Adrenal gland (tissue), 5 donors: ENCODE measurements at regions not wholly inside any gene's neighbourhood (a gene's known extent, or its start where the extent isn't known, plus 50 kb on each side); places are given as distances from the start of the nearest gene placed in this dataset.

ENCODE experiments used
- POLR2A ChIP-seq, 2 donors: fragments of 450-650 bp; IDR thresholded peaks; one replicate each; pipeline ENCODE4 v1.6.1; 2017; ENCODE audit warnings: antibody characterized with exemption in 2 of 2, mild to moderate bottlenecking in 2 of 2, moderate library complexity in 1 of 2
- TF ChIP-seq, protein P1 (sequence below), 6 experiments: fragments of 450-650 bp in 4 of 6; fragments of 200-600 bp in 2 of 6; sonication (generic) in 1 of 6; IDR thresholded peaks; 1 replicate in 5 of 6; 2 replicates in 1 of 6; pipeline versions ENCODE4 v1.5.1 to v1.8.0; 2016 to 2021; ENCODE audit warnings: antibody characterized with exemption in 6 of 6, mild to moderate bottlenecking in 2 of 6, moderate library complexity in 1 of 6
- donor health status: DM: no; HTN: no; CAD: no.

DNA sequence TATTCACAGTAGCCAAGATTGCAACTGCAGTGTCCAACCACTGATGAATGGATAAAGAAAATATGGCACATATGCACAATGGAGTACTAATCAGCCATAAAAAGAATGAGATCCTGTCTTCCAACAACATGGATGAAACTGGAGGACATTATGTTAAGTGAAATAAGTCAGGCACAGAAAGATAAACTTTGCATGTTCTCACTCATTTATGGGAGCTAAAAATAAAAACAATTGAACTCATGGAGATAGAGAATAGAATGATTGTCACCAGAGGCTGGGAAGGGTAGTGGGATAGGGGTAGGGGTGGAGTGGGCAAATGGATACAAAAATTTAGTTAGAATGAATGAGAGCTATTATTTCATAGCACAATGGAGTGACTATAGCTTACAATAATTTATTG lies 305.5 kb upstream of the ETAA1 start:
- TF ChIP-seq, protein P1, sequence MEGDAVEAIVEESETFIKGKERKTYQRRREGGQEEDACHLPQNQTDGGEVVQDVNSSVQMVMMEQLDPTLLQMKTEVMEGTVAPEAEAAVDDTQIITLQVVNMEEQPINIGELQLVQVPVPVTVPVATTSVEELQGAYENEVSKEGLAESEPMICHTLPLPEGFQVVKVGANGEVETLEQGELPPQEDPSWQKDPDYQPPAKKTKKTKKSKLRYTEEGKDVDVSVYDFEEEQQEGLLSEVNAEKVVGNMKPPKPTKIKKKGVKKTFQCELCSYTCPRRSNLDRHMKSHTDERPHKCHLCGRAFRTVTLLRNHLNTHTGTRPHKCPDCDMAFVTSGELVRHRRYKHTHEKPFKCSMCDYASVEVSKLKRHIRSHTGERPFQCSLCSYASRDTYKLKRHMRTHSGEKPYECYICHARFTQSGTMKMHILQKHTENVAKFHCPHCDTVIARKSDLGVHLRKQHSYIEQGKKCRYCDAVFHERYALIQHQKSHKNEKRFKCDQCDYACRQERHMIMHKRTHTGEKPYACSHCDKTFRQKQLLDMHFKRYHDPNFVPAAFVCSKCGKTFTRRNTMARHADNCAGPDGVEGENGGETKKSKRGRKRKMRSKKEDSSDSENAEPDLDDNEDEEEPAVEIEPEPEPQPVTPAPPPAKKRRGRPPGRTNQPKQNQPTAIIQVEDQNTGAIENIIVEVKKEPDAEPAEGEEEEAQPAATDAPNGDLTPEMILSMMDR (IDR thresholded peaks at IDR 0.05): no peak
- no peak for TF ChIP-seq POLR2A (IDR thresholded peaks at IDR 0.05)
